ENCODE measurements at regions not wholly inside any gene's neighbourhood (a gene's known extent, or its start where the extent isn't known, plus 50 kb on each side); places are given as distances from the start of the nearest gene placed in this dataset.

DNA sequence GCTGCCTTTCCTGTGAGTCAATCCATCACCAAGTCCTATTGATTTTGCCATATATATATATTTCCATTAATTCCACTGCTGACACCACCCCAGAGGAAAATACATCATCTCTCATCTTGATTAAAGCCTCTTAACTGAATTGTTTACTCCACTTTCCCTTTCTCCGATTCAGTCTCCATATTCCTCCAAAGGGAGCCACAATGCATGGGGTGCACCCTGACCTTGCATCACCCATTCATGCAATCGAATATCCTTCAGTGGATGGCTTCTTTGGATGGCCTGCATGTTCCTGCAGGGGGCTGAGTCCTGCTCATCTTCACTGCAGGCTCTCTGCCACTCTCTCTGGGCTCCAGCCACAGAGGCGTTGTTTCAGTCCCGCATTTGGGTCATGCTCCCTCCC, 231.0 kb downstream of the SNX18 start:
- Histone ChIP-seq H3K4me1 (ENCODE audit: control insufficient read depth, extremely low read depth, insufficient read depth, low read length) (peaks cover 16% of the 10 kb centered on the region), H2AFZ (ENCODE audit: low read length) (no peak overlapping the region), H3K4me3 (replicated peaks in 1 of 4; ENCODE audit: control extremely low read depth in 1 of 4, insufficient read depth in 1 of 4, low read depth in 3 of 4, low read length in 4 of 4) (no peak overlapping the region), H3K79me2 (ENCODE audit: control insufficient read depth, insufficient read depth, low read length) (no peaks in the 10 kb centered on the region), H3K4me2 (ENCODE audit: extremely low read depth, insufficient read depth, low read length) (no peak overlapping the region), H3K9me3 (ENCODE audit: control insufficient read depth, insufficient read depth, low read depth, low read length) (no peaks in the 10 kb centered on the region), H3K9ac (ENCODE audit: insufficient read depth, low read length) (no peak overlapping the region), H4K20me1 (ENCODE audit: control insufficient read depth, extremely low read depth, insufficient read depth, low read length) (no peaks in the 10 kb centered on the region), H3K27me3 (ENCODE audit: control insufficient read depth, insufficient read depth, low read length) (no peaks in the 10 kb centered on the region), H3K36me3 (ENCODE audit: control insufficient read depth, insufficient read depth, low read length) (no peaks in the 10 kb centered on the region), H3K27ac (ENCODE audit: insufficient read depth, low read length) (no peak overlapping the region)
- no peak for DNase-seq (ENCODE audit: low read depth in 2 of 2)
- no peak for TF ChIP-seq EZH2 (IDR thresholded peaks at IDR 0.05; ENCODE audit: low read length, missing control alignments)
- TF ChIP-seq, protein P1, sequence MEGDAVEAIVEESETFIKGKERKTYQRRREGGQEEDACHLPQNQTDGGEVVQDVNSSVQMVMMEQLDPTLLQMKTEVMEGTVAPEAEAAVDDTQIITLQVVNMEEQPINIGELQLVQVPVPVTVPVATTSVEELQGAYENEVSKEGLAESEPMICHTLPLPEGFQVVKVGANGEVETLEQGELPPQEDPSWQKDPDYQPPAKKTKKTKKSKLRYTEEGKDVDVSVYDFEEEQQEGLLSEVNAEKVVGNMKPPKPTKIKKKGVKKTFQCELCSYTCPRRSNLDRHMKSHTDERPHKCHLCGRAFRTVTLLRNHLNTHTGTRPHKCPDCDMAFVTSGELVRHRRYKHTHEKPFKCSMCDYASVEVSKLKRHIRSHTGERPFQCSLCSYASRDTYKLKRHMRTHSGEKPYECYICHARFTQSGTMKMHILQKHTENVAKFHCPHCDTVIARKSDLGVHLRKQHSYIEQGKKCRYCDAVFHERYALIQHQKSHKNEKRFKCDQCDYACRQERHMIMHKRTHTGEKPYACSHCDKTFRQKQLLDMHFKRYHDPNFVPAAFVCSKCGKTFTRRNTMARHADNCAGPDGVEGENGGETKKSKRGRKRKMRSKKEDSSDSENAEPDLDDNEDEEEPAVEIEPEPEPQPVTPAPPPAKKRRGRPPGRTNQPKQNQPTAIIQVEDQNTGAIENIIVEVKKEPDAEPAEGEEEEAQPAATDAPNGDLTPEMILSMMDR (conservative IDR thresholded peaks at IDR 0.05 in 1 of 2, IDR thresholded peaks at IDR 0.05 in 1 of 2; ENCODE audit: low read depth in 1 of 2, low read length in 2 of 2), result no peak

DNA sequence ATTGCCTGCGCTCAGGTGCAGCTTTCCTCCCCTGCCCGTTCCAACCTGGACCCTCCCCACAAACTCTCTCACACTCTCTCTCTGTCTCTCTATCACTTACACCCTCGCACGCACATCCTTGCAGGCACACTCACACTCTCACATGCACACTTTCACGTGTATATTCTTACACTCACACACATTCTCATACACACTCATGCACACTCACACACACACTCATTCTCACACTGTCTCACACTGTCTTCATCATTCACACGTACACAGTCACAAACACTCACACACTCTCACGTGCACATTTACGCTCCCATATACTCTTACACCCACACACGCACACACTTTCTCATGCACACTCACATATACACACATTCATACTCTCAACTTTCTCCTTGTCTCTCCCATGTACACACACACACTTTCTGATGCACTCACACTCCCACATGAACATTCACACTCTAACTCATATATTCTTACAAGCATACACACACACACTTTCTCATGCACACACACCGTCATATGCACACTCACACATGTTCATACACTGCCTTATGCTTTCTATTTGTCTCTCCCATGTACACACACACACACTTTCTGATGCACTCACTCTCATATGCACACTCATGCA, 229.3 kb downstream of the SNX18 start:
- TF ChIP-seq EZH2 (IDR thresholded peaks at IDR 0.05; ENCODE audit: low read length, missing control alignments), result no peak
- TF ChIP-seq, protein P1 (conservative IDR thresholded peaks at IDR 0.05 in 1 of 2, IDR thresholded peaks at IDR 0.05 in 1 of 2; ENCODE audit: low read depth in 1 of 2, low read length in 2 of 2), result no peak
- H3K79me2 ChIP-seq (ENCODE audit: control insufficient read depth, insufficient read depth, low read length), result no peaks in the 10 kb centered on the region
- H2AFZ ChIP-seq (ENCODE audit: low read length), result no peak overlapping the region
- H3K9ac ChIP-seq (ENCODE audit: insufficient read depth, low read length), result no peak overlapping the region
- no peak overlapping the region for H3K4me2 ChIP-seq (ENCODE audit: extremely low read depth, insufficient read depth, low read length)
- H3K4me1 ChIP-seq (ENCODE audit: control insufficient read depth, extremely low read depth, insufficient read depth, low read length), result peaks cover 22% of the 10 kb centered on the region
- no peak for DNase-seq (ENCODE audit: low read depth in 2 of 2)
- no peaks in the 10 kb centered on the region for H3K36me3 ChIP-seq (ENCODE audit: control insufficient read depth, insufficient read depth, low read length)
- no peaks in the 10 kb centered on the region for H3K27me3 ChIP-seq (ENCODE audit: control insufficient read depth, insufficient read depth, low read length)
- no peak overlapping the region for H3K27ac ChIP-seq (ENCODE audit: insufficient read depth, low read length)
- no peak overlapping the region for H3K4me3 ChIP-seq (replicated peaks in 1 of 4; ENCODE audit: control extremely low read depth in 1 of 4, insufficient read depth in 1 of 4, low read depth in 3 of 4, low read length in 4 of 4)
- no peaks in the 10 kb centered on the region for H4K20me1 ChIP-seq (ENCODE audit: control insufficient read depth, extremely low read depth, insufficient read depth, low read length)
- no peaks in the 10 kb centered on the region for H3K9me3 ChIP-seq (ENCODE audit: control insufficient read depth, insufficient read depth, low read depth, low read length)

DNA sequence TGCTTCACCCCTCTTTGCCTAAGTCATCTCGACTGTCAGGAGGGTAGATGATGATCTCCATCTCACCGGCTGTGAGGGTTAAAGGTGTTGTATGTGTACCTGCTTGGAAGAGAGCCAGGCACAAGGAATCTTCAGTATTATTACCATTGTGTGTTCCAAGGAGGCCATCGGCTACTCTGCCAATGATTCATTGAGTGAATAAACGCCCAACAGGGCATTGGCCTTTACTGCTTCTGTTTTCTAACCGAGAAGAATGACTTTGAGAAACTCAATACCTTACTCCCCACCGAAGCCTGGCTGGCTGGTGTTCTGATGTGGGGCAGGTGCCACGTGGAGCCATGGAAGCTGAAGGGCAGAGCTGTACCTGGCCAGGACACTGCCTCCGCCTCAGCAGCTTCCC, 228.8 kb downstream of the SNX18 start:
- Histone ChIP-seq H3K4me2 (ENCODE audit: extremely low read depth, insufficient read depth, low read length) (no peak overlapping the region), H3K36me3 (ENCODE audit: control insufficient read depth, insufficient read depth, low read length) (no peaks in the 10 kb centered on the region), H3K4me1 (ENCODE audit: control insufficient read depth, extremely low read depth, insufficient read depth, low read length) (peaks cover 22% of the 10 kb centered on the region), H3K27me3 (ENCODE audit: control insufficient read depth, insufficient read depth, low read length) (no peaks in the 10 kb centered on the region), H4K20me1 (ENCODE audit: control insufficient read depth, extremely low read depth, insufficient read depth, low read length) (no peaks in the 10 kb centered on the region), H3K27ac (ENCODE audit: insufficient read depth, low read length) (no peak overlapping the region), H3K9ac (ENCODE audit: insufficient read depth, low read length) (no peak overlapping the region), H3K79me2 (ENCODE audit: control insufficient read depth, insufficient read depth, low read length) (no peaks in the 10 kb centered on the region), H2AFZ (ENCODE audit: low read length) (no peak overlapping the region), H3K4me3 (replicated peaks in 1 of 4; ENCODE audit: control extremely low read depth in 1 of 4, insufficient read depth in 1 of 4, low read depth in 3 of 4, low read length in 4 of 4) (no peak overlapping the region), H3K9me3 (ENCODE audit: control insufficient read depth, insufficient read depth, low read depth, low read length) (no peaks in the 10 kb centered on the region)
- TF ChIP-seq EZH2 (IDR thresholded peaks at IDR 0.05; ENCODE audit: low read length, missing control alignments), result no peak
- TF ChIP-seq, protein P1 (conservative IDR thresholded peaks at IDR 0.05 in 1 of 2, IDR thresholded peaks at IDR 0.05 in 1 of 2; ENCODE audit: low read depth in 1 of 2, low read length in 2 of 2), result no peak
- no peak for DNase-seq (ENCODE audit: low read depth in 2 of 2)
